Vagina (tissue), 2 donors: ENCODE measurements at regions not wholly inside any gene's neighbourhood (a gene's known extent, or its start where the extent isn't known, plus 50 kb on each side); places are given as distances from the start of the nearest gene placed in this dataset.

Source experiments
- CTCF ChIP-seq, 3 experiments: fragments of 450-650 bp in 2 of 3; fragments of 200-600 bp in 1 of 3; sonication (generic) in 1 of 3; IDR thresholded peaks; one replicate each; pipeline ENCODE4 v1.5.1; 2017 to 2019; ENCODE audit warnings: antibody characterized with exemption in 3 of 3, mild to moderate bottlenecking in 2 of 3, moderate library complexity in 2 of 3
- POLR2A ChIP-seq, 2 donors: fragments of 450-650 bp; IDR thresholded peaks; one replicate each; pipeline ENCODE4 v1.6.1; 2017; ENCODE audit warnings: antibody characterized with exemption in 2 of 2, mild to moderate bottlenecking in 2 of 2, moderate library complexity in 2 of 2
- POLR2AphosphoS5 ChIP-seq, 2 donors: sonication (generic); formaldehyde crosslinking; IDR thresholded peaks; one replicate each; pipeline ENCODE4 v1.9.0; 2017; ENCODE audit warnings: antibody characterized with exemption in 2 of 2, mild to moderate bottlenecking in 2 of 2, low read depth in 1 of 2; ENCODE audit not compliant: insufficient read depth in 1 of 2

- no peak for TF ChIP-seq CTCF (IDR thresholded peaks at IDR 0.05)
- no peak for TF ChIP-seq POLR2A (IDR thresholded peaks at IDR 0.05)
- no peak for TF ChIP-seq POLR2AphosphoS5 (IDR thresholded peaks at IDR 0.05; ENCODE audit: insufficient read depth in 1 of 2, low read depth in 1 of 2)
Observed at GRCh38 chr3:187926620-187927019, 181.4 kb upstream of the BCL6 start.
